D341Med (cell line): ENCODE measurements at regions not wholly inside any gene's neighbourhood (a gene's known extent, or its start where the extent isn't known, plus 50 kb on each side); places are given as distances from the start of the nearest gene placed in this dataset.

Source experiments
- DNase-seq: peaks from one replicate; pipeline ENCODE4 v3.0.0; 2012; ENCODE audit warnings: low spot score

GRCh38 chr1:3954170-3955169 lies 54.4 kb upstream of the C1orf174 start:
- DNase-seq: no peak

- DNase-seq: no peak
Measured at GRCh38 chr1:3955196-3955772, 55.2 kb upstream of the C1orf174 start.

GRCh38 chr1:3956527-3957170 lies 56.6 kb upstream of the C1orf174 start:
- DNase-seq: no peak

- DNase-seq: no peak
Measured at GRCh38 chr1:3959361-3959760, 59.3 kb upstream of the C1orf174 start.

GRCh38 chr1:3963554-3963953 lies 63.5 kb upstream of the C1orf174 start:
- DNase-seq: no peak

- DNase-seq: no peak
Measured at GRCh38 chr1:3965693-3966092, 65.6 kb upstream of the C1orf174 start.

- no peak for DNase-seq
Measured at GRCh38 chr1:3968851-3969250, 68.8 kb upstream of the C1orf174 start.

GRCh38 chr1:3971981-3972380 lies 71.9 kb upstream of the C1orf174 start:
- DNase-seq: no peak

GRCh38 chr1:3975903-3976630 lies 76.0 kb upstream of the C1orf174 start:
- no peak for DNase-seq

GRCh38 chr1:3976821-3977220 lies 76.7 kb upstream of the C1orf174 start:
- no peak for DNase-seq

- DNase-seq: no peak
Measured at GRCh38 chr1:3978196-3978989, 78.3 kb upstream of the C1orf174 start.

GRCh38 chr1:3978990-3979325 lies 78.9 kb upstream of the C1orf174 start:
- no peak for DNase-seq

- DNase-seq: no peak
Measured at GRCh38 chr1:3981261-3981660, 81.2 kb upstream of the C1orf174 start.

GRCh38 chr1:3981746-3982505 lies 81.9 kb upstream of the C1orf174 start:
- DNase-seq: no peak

- no peak for DNase-seq
Measured at GRCh38 chr1:3983181-3983580, 83.1 kb upstream of the C1orf174 start.

- no peak for DNase-seq
Measured at GRCh38 chr1:3984586-3984985, 84.5 kb upstream of the C1orf174 start.

- no peak for DNase-seq
Measured at GRCh38 chr1:3986686-3987218, 86.7 kb upstream of the C1orf174 start.

- DNase-seq: no peak
Measured at GRCh38 chr1:3987669-3988235, 87.7 kb upstream of the C1orf174 start.

GRCh38 chr1:3988431-3988830 lies 88.4 kb upstream of the C1orf174 start:
- DNase-seq: no peak

- DNase-seq: no peak
Measured at GRCh38 chr1:3989465-3989864, 89.4 kb upstream of the C1orf174 start.
